Body of pancreas (tissue), 4 donors: ENCODE measurements at regions not wholly inside any gene's neighbourhood (a gene's known extent, or its start where the extent isn't known, plus 50 kb on each side); places are given as distances from the start of the nearest gene placed in this dataset.

Source experiments
- ATAC-seq: fragments of 150-250 bp; one replicate; pipeline ENCODE4 v1.9.1; 2016
- DNase-seq, 4 donors: peaks; one replicate each; pipeline ENCODE4 v3.0.0-alpha.2; 2019
- H3K27ac ChIP-seq, 4 donors: fragments of 200-600 bp; sonication (generic); 1 replicate in 3 of 4; 2 replicates in 1 of 4; pipeline versions ENCODE4 v1.5.1 to v1.6.1; 2016 to 2019; ENCODE audit warnings: mild to moderate bottlenecking in 1 of 4, mixed read lengths in 1 of 4, moderate library complexity in 1 of 4
- H3K27me3 ChIP-seq, 2 donors: fragments of 200-600 bp; sonication (generic); one replicate each; pipeline ENCODE4 v1.6.0; 2016; ENCODE audit warnings: mild to moderate bottlenecking in 1 of 2
- H3K36me3 ChIP-seq, 2 donors: fragments of 200-600 bp; sonication (generic); replicated peaks in 1 of 2; 2 replicates each; pipeline ENCODE4 v1.5.1; 2016; ENCODE audit warnings: low read depth in 2 of 2; ENCODE audit not compliant: insufficient read depth in 1 of 2
- H3K4me1 ChIP-seq: fragments of 200-600 bp; sonication (generic); one replicate; pipeline ENCODE4 v1.6.0; 2016
- H3K4me3 ChIP-seq, 2 donors: fragments of 200-600 bp; sonication (generic); 1 replicate in 1 of 2; 2 replicates in 1 of 2; pipeline ENCODE4 v1.5.1; 2016 to 2019
- H3K9me3 ChIP-seq, 3 donors: fragments of 200-600 bp; sonication (generic); 1 replicate in 2 of 3; 2 replicates in 1 of 3; pipeline ENCODE4 v1.5.1; 2016
- POLR2A ChIP-seq, 3 donors: fragments of 450-650 bp; IDR thresholded peaks; one replicate each; pipeline ENCODE4 v1.6.1; 2016; ENCODE audit warnings: antibody characterized with exemption in 3 of 3, mild to moderate bottlenecking in 2 of 3
- WGBS, 2 donors: methylation state at CpG; one replicate each; pipeline ENCODE4 v1.1.5; 2017; 5-methylcytosine and 5-hydroxymethylcytosine counted together
- intact Hi-C: fragments of 100-400 bp; cut with DNase I; formaldehyde crosslinking; loops from one replicate; pipeline ENCODE4 v1.15.1; 2023
- TF ChIP-seq, protein P1 (sequence below), 7 experiments: fragments of 450-650 bp in 4 of 7; fragments of 200-600 bp in 3 of 7; sonication (generic) in 3 of 7; IDR thresholded peaks; one replicate each; pipeline ENCODE4 v1.5.1; 2016 to 2019; ENCODE audit warnings: antibody characterized with exemption in 7 of 7

DNA sequence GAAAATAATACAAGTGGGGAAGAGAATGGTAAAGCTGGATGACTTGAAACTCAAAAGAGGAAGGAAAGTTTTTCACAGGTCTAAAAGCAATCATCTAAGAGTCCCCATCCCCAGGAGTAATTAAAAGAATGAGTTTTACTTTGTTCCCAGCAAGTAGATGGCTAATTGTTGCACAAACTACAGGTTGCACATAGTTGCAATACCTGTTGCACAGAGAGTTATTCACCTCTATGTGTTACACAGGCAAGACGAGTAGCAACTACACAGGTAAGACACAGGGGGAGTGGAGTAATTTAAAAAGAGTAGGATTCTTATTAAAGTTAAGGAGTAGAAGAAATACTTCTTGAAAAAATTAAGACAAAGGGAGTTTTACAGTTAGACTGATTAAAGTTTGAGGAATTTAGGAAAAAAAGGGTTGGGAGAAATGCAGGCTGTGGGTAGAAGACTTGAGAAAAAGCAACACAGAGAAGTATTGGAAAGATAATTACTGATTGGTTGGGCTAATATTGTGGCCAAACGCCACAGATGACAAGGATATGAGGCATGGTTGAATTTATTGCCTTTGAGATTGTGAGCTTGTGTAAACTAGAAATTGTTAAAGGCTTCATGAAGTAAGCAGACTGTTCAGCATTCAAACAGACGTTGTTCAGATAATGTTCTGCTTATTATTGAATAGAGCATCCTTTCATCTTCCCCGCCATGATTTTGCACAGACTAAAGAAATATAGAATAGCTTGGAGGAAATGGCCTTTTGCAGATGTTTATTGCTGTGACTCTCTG lies 699.3 kb downstream of the NR4A2 start:
- Histone ChIP-seq H3K27ac (no peak overlapping the region), H3K4me3 (no peak overlapping the region), H3K36me3 (no peaks in the 10 kb centered on the region), H3K27me3 (no peaks in the 10 kb centered on the region), H3K4me1 (no peaks in the 10 kb centered on the region), H3K9me3 (no peaks in the 10 kb centered on the region)
- ATAC-seq (no peak), DNase-seq (no peak)
- intact Hi-C loops = no loop called here
- WGBS, 2 donors = 26 to 30% methylated on average over 4 of the region's 4 CpGs
- no peak for TF ChIP-seq POLR2A (IDR thresholded peaks at IDR 0.05)
- TF ChIP-seq, protein P1, sequence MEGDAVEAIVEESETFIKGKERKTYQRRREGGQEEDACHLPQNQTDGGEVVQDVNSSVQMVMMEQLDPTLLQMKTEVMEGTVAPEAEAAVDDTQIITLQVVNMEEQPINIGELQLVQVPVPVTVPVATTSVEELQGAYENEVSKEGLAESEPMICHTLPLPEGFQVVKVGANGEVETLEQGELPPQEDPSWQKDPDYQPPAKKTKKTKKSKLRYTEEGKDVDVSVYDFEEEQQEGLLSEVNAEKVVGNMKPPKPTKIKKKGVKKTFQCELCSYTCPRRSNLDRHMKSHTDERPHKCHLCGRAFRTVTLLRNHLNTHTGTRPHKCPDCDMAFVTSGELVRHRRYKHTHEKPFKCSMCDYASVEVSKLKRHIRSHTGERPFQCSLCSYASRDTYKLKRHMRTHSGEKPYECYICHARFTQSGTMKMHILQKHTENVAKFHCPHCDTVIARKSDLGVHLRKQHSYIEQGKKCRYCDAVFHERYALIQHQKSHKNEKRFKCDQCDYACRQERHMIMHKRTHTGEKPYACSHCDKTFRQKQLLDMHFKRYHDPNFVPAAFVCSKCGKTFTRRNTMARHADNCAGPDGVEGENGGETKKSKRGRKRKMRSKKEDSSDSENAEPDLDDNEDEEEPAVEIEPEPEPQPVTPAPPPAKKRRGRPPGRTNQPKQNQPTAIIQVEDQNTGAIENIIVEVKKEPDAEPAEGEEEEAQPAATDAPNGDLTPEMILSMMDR (IDR thresholded peaks at IDR 0.05) = no peak

DNA sequence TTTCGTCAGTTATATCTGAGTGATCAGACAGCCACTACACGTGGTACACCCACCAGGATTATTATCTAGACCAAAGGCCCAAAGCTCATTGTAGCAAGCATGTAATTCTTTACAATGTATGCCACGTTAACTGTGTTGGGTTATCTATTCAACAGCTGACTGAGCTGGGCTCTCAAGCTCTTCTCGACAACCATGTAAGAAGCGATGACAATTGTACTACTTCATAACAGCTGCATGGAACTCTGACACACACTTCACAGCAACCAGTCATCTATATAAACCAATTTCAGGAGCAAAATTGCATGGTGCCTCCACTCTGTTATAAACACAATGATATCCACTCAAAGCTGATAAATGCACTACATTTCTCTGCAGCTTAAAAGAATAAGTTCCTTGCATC lies 701.8 kb downstream of the NR4A2 start:
- Histone ChIP-seq H3K27ac (no peak overlapping the region), H3K9me3 (no peaks in the 10 kb centered on the region), H3K4me1 (no peaks in the 10 kb centered on the region), H3K27me3 (no peaks in the 10 kb centered on the region), H3K36me3 (no peaks in the 10 kb centered on the region), H3K4me3 (no peak overlapping the region)
- ATAC-seq (no peak), DNase-seq (no peak)
- intact Hi-C loops = no loop called here
- 49 to 52% methylated on average over 5 of the region's 5 CpGs for WGBS, 2 donors
- no peak for TF ChIP-seq POLR2A (IDR thresholded peaks at IDR 0.05)
- TF ChIP-seq, protein P1 (IDR thresholded peaks at IDR 0.05) = no peak

DNA sequence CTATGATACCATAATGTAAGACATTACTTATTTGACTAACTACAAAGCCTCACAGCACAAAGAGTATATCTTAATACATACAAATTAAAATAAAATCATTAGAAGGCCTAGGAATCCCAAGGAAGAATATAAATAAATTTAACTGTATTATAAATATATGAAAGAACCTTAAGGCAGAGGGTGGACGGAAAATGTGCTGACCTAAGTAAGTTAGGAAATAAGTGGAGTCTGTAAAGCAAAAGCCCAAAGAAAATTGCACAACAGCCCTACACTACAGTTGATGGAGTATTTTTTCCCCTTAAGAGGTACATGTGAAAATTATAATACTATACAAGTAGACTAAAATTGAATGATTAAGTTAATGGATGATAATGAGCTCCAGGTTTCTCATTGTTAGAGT lies 710.1 kb downstream of the NR4A2 start:
- WGBS, 2 donors = 0 to 29% methylated on average over 1 of the region's 1 CpG
- Histone ChIP-seq H3K27ac (no peak overlapping the region), H3K27me3 (no peaks in the 10 kb centered on the region), H3K4me1 (no peaks in the 10 kb centered on the region), H3K4me3 (no peak overlapping the region), H3K36me3 (no peaks in the 10 kb centered on the region), H3K9me3 (no peaks in the 10 kb centered on the region)
- ATAC-seq (no peak), DNase-seq (no peak)
- TF ChIP-seq, protein P1 (IDR thresholded peaks at IDR 0.05) = no peak
- no peak for TF ChIP-seq POLR2A (IDR thresholded peaks at IDR 0.05)
- intact Hi-C loops = no loop called here

DNA sequence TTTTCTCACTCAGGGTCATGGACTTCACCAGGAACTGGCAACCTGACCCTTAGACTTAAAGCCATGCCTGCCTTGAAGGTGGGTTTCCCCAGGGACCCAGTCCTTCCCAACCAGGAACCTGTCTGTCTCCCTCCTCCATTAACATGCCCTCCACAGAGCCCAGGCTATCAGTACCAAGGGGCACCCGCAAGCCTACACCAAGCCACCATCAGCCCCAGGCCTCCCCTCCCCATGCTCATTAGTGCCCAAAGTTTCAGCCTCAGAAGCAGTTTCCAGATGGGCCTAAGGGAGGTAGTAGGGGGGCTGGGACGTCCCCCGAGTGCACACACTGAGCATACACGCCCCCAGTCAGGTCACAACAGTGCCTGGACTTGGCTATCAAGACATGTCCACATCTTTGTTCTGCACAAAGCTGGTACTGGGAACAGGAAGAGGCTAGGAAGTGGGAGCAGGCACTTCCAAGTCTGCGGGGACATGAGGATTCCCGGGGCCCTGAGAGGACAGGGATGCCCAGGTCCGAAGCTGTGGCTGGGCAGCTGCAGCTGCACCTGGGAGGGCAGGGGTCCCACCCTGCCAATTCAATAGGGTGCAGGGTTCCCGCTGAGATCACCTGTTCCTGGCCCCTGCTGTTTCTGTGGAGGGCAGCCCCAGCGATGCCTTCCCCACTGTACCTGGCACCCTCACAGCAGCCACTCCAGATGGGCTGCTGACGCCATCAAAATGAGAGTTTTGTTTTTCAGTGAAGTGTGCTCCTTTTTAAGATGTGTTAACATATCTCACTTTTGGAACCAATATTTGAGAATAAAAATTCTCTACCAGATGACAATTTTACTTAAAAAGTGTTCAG lies 731.4 kb downstream of the NR4A2 start:
- DNase-seq (no peak), ATAC-seq (no peak)
- Histone ChIP-seq H3K27me3 (no peaks in the 10 kb centered on the region), H3K4me3 (no peak overlapping the region), H3K4me1 (no peaks in the 10 kb centered on the region), H3K9me3 (no peaks in the 10 kb centered on the region), H3K27ac (no peak overlapping the region), H3K36me3 (no peaks in the 10 kb centered on the region)
- intact Hi-C loops = no loop called here
- WGBS, 2 donors = 70 to 78% methylated on average over 7 to 10 of the region's 10 CpGs
- TF ChIP-seq, protein P1 (IDR thresholded peaks at IDR 0.05) = no peak
- TF ChIP-seq POLR2A (IDR thresholded peaks at IDR 0.05) = no peak
